ENCODE measurements at regions not wholly inside any gene's neighbourhood (a gene's known extent, or its start where the extent isn't known, plus 50 kb on each side); places are given as distances from the start of the nearest gene placed in this dataset.

DNA sequence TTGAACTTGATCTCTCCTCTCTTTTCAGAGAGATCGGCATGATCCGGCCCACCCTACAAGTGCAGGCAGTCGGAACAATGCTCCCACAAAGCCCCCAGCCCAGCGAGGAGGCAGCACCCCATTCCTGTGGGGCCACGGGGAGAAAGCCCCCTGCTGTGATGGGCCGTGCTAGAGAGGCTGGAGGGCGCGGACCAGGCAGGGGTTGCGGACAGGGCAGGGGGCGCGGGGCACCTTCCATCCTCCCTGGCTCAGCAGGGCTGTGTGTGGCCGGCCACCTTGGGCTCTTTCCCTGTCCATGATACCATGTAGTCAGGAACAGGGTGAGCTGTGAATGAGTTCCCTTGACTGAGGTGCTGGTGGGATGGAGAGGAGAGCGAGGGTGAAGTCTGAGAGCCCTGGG, 379.8 kb downstream of the BRD1 start:
- Mint-ChIP-seq H3K4me1 (no peaks in the 10 kb centered on the region), H3K27me3 (peaks cover 38% of the 10 kb centered on the region), H3K9me3 (ENCODE audit: insufficient read depth) (no peaks in the 10 kb centered on the region), H3K27ac (no peak overlapping the region), H3K4me3 (no peak overlapping the region)
- H3K79me2 ChIP-seq (ENCODE audit: control insufficient read depth, insufficient read depth, low read length): no peaks in the 10 kb centered on the region
- ATAC-seq (ENCODE audit: low read depth) (no peak), DNase-seq (no peak)
- 95% methylated on average over 12 of the region's 13 CpGs for WGBS (ENCODE audit: insufficient coverage)
- H3K27ac ChIP-seq (ENCODE audit: low read length in 2 of 2): no peak overlapping the region
- H4K20me1 ChIP-seq (ENCODE audit: control insufficient read depth, insufficient read depth, low read length, poor library complexity, severe bottlenecking): no peaks in the 10 kb centered on the region
- H3K27me3 ChIP-seq (replicated peaks in 1 of 4; ENCODE audit: control extremely low read depth in 1 of 4, control insufficient read depth in 3 of 4, insufficient read depth in 4 of 4, low read length in 3 of 4): peaks cover 0 to 7% (median 0%) of the 10 kb centered on the region in 4 experiments
- H3K4me2 ChIP-seq (replicated peaks; ENCODE audit: low read depth, low read length, poor library complexity, severe bottlenecking): no peak overlapping the region
- H3K4me1 ChIP-seq (ENCODE audit: control insufficient read depth in 2 of 2, insufficient read depth in 2 of 2, low read length in 2 of 2): no peaks in the 10 kb centered on the region
- no peak overlapping the region for H2AFZ ChIP-seq (ENCODE audit: insufficient read depth, low read depth, low read length, poor library complexity, severe bottlenecking)
- H3K9me3 ChIP-seq (ENCODE audit: control extremely low read depth in 1 of 3, control insufficient read depth in 2 of 3, insufficient read depth in 1 of 3, low read length in 2 of 3): peaks cover 0 to 12% (median 0%) of the 10 kb centered on the region in 3 donors
- no peak overlapping the region for H3K9ac ChIP-seq (ENCODE audit: low read length)
- no peak overlapping the region for H3K4me3 ChIP-seq (ENCODE audit: control extremely low read depth in 1 of 5, extremely low read depth in 1 of 5, insufficient read depth in 1 of 5, low read depth in 2 of 5, low read length in 4 of 5)
- ChIA-PET POLR2A (no interaction called here), CTCF (no interaction called here)
- intact Hi-C loops (cut with micrococcal nuclease): no loop called here
- no peaks in the 10 kb centered on the region for H3K36me3 ChIP-seq (replicated peaks in 1 of 2; ENCODE audit: control extremely low read depth in 1 of 2, control insufficient read depth in 1 of 2, extremely low read depth in 1 of 2, insufficient read depth in 2 of 2, low read length in 1 of 2)
- TF ChIP-seq, protein P1, sequence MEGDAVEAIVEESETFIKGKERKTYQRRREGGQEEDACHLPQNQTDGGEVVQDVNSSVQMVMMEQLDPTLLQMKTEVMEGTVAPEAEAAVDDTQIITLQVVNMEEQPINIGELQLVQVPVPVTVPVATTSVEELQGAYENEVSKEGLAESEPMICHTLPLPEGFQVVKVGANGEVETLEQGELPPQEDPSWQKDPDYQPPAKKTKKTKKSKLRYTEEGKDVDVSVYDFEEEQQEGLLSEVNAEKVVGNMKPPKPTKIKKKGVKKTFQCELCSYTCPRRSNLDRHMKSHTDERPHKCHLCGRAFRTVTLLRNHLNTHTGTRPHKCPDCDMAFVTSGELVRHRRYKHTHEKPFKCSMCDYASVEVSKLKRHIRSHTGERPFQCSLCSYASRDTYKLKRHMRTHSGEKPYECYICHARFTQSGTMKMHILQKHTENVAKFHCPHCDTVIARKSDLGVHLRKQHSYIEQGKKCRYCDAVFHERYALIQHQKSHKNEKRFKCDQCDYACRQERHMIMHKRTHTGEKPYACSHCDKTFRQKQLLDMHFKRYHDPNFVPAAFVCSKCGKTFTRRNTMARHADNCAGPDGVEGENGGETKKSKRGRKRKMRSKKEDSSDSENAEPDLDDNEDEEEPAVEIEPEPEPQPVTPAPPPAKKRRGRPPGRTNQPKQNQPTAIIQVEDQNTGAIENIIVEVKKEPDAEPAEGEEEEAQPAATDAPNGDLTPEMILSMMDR (IDR thresholded peaks at IDR 0.05): no peak
- no peak for TF ChIP-seq EZH2 (IDR thresholded peaks at IDR 0.05; ENCODE audit: borderline replicate concordance, insufficient read depth, low read depth, low read length, poor library complexity, severe bottlenecking)

- peaks cover 0 to 12% (median 0%) of the 10 kb centered on the region in 3 donors for H3K9me3 ChIP-seq (ENCODE audit: control extremely low read depth in 1 of 3, control insufficient read depth in 2 of 3, insufficient read depth in 1 of 3, low read length in 2 of 3)
- Mint-ChIP-seq H3K27me3 (peaks cover 38% of the 10 kb centered on the region), H3K27ac (no peak overlapping the region)
Measured at GRCh38 chr22:49446759-49447710, 380.6 kb downstream of the BRD1 start.

More at GRCh38 chr22:49446759-49447710, 380.6 kb downstream of the BRD1 start:
- Histone ChIP-seq H3K27ac (ENCODE audit: low read length in 2 of 2) (no peak overlapping the region), H2AFZ (ENCODE audit: insufficient read depth, low read depth, low read length, poor library complexity, severe bottlenecking) (no peak overlapping the region), H3K4me3 (ENCODE audit: control extremely low read depth in 1 of 5, extremely low read depth in 1 of 5, insufficient read depth in 1 of 5, low read depth in 2 of 5, low read length in 4 of 5) (no peak overlapping the region), H3K36me3 (replicated peaks in 1 of 2; ENCODE audit: control extremely low read depth in 1 of 2, control insufficient read depth in 1 of 2, extremely low read depth in 1 of 2, insufficient read depth in 2 of 2, low read length in 1 of 2) (no peaks in the 10 kb centered on the region), H3K27me3 (replicated peaks in 1 of 4; ENCODE audit: control extremely low read depth in 1 of 4, control insufficient read depth in 3 of 4, insufficient read depth in 4 of 4, low read length in 3 of 4) (peaks cover 0 to 7% (median 0%) of the 10 kb centered on the region in 4 experiments), H3K9ac (ENCODE audit: low read length) (no peak overlapping the region), H3K4me1 (ENCODE audit: control insufficient read depth in 2 of 2, insufficient read depth in 2 of 2, low read length in 2 of 2) (no peaks in the 10 kb centered on the region), H3K79me2 (ENCODE audit: control insufficient read depth, insufficient read depth, low read length) (no peaks in the 10 kb centered on the region), H3K4me2 (replicated peaks; ENCODE audit: low read depth, low read length, poor library complexity, severe bottlenecking) (no peak overlapping the region), H4K20me1 (ENCODE audit: control insufficient read depth, insufficient read depth, low read length, poor library complexity, severe bottlenecking) (no peaks in the 10 kb centered on the region)
- ChIA-PET CTCF (no interaction called here), POLR2A (no interaction called here)
- no peak for DNase-seq
- TF ChIP-seq, protein P1 (IDR thresholded peaks at IDR 0.05): no peak
- TF ChIP-seq EZH2 (IDR thresholded peaks at IDR 0.05; ENCODE audit: borderline replicate concordance, insufficient read depth, low read depth, low read length, poor library complexity, severe bottlenecking): no peak
- no peak overlapping the region for H3K4me3 Mint-ChIP-seq
- 83% methylated on average over 13 of the region's 21 CpGs for WGBS (ENCODE audit: insufficient coverage)
- ATAC-seq (ENCODE audit: low read depth): no peak
- no peaks in the 10 kb centered on the region for H3K9me3 Mint-ChIP-seq (ENCODE audit: insufficient read depth)
- intact Hi-C loops (cut with micrococcal nuclease): no loop called here
- H3K4me1 Mint-ChIP-seq: no peaks in the 10 kb centered on the region
